SHP77 (cell line): ENCODE measurements at regions not wholly inside any gene's neighbourhood (a gene's known extent, or its start where the extent isn't known, plus 50 kb on each side); places are given as distances from the start of the nearest gene placed in this dataset.
"Not testable (repeated sequence)": the region's sequence is repeated elsewhere in the genome, so short reads cannot be mapped to it uniquely, and the experiment has no call there.

Source experiments
- DNase-seq, 2 experiments: peaks; one replicate each; lab custom pipeline; 2025; lab: John Stamatoyannopoulos, UW

DNA sequence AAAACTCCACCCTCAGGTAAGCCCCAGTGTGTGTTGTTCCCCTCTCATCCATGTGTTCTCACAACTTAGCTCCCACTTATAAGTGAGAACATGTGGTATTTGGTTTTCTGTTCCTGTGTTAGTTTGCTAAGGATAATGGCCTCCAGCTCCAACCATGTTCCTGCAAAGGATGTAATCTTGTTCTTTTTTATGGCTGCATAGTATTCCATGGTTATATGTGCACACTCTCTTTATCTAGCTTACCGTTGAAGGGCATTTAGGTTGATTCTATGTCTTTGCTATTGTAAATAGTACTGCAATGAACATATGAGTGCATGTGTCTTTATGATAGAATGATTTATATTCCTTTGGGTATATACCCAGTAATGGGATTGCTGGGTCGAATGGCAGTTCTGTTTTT lies 124.4 kb upstream of the RANBP3L start:
- not testable (repeated sequence) for DNase-seq

DNA sequence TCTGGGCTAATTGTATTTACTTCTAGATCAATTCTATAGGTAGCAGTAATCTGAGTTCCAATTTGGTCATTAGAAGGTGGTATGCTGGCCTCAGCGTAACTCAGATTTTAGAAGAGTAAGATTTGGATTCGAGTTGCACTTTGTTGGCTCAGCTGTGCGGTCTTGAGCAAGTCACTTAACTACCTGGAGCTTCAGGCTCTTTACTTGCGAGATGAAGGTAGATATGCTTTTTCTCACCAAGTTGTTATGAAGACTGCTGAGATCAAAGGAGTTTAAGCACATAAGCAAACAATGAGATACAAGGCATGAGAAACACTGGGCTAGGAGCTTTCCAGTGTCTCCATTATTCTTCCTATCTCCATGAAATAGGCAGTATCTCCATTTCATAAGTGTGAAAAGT lies 133.8 kb upstream of the RANBP3L start:
- DNase-seq: no peak

- no peak for DNase-seq
Observed at GRCh38 chr5:36436306-36436705, 134.6 kb upstream of the RANBP3L start.

GRCh38 chr5:36438765-36439561 lies 137.3 kb upstream of the RANBP3L start:
- DNase-seq: peak in 1 of 2 experiments; percentile 19

- no peak for DNase-seq
Observed at GRCh38 chr5:36440300-36440699, 138.6 kb upstream of the RANBP3L start.

DNA sequence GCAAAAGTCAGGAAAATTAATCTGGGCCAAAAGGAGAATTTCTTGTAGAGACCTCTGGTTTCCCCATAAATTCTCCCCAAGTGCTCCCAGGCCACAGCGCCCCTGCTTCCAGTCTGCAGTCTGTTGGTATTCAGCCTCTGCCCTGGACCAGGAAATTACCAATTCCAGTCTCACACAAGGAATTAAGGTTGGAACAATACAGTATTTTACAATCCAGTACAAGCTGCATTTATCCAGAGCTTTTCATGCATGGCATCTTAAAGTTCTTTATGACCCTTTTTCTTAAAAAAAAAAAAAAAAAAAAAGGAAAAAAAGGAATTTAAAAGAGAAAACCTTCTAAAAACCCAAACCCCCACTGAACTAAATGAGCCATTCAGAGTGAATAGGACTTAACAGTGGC lies 139.6 kb upstream of the RANBP3L start:
- DNase-seq: no peak

DNA sequence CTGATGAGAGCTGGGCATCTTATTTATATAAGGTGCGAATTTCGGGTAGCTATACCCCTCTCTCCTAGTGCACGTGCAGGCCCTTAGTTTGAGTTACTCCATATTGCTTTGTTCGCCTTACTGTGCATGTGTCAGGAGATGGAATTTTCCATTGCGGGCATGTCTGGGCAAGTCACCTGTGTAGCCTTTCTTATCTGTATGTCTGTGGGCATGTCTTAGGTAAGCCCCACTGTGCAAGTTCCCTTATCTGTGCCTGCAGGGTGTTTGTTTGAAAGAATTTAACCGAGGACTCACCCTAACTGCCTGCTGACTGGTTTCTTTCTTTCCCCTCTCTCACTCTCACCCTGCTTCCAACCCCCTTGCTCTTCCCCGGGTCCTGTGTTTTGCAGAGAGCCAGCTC lies 140.7 kb upstream of the RANBP3L start:
- no peak for DNase-seq

- no peak for DNase-seq
Observed at GRCh38 chr5:36442796-36443195, 141.1 kb upstream of the RANBP3L start.

DNA sequence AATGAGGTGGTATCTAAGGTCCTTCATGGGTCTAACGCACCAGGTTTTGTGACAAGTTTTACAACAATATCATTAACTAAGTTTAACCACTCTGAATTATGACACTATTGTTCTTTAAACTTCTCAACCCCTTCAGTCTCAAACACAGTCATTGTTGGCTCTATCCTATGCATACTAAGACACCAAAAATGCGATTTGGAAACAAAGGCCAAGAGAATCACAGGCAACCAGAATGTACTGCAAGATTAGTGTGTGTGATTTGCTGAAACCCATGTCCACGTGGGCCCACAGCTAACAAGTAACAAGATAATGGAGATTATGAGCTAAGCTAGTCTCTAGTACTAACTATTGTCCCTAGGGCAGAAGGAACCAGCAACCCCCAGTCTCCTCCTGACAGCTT lies 142.2 kb upstream of the RANBP3L start:
- no peak for DNase-seq

DNA sequence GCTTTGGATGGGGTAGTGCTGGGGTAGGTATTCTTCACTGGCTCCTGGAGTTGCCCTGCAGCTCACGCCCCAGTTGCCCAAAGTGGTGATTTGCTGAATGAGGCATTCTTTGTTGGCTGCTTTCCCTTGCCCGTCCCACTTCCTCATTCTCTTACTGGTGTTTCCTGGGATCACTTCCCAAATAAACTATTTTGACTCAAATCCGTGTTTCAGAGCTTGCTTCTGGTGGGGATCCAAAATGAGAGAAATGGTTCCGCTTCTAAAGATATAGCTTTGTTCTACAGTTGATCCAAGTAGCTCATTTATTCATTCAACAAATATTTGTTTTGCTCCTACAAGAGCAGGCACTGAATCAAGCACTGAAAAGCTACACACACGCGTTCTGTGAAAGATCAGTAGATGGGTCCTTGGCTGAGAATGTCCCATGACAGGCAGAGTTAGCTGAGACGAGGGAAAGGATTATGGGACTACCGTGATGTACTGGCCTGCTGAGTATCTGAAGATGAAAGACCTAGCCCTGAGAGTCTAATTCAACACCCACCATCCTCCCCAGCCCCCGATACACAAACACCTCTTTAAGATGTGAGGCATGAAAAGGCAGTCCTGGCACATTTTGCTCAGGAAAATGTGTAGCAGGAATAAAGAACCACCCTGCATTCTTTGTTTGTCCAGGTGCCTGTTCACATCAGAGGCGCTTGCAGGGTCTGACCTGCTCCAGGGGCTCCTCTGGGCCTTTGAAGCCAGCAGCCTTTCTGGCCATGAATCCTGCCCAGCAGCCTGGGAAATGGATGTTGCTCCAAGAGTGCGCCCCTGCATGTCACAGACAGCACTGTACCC lies 143.1 kb upstream of the RANBP3L start:
- DNase-seq: no peak

GRCh38 chr5:36447776-36448175 lies 146.1 kb upstream of the RANBP3L start:
- DNase-seq: no peak

GRCh38 chr5:36450229-36451014 lies 148.7 kb upstream of the RANBP3L start:
- DNase-seq: no peak

- no peak for DNase-seq
Observed at GRCh38 chr5:36452424-36453006, 150.8 kb upstream of the RANBP3L start.

DNA sequence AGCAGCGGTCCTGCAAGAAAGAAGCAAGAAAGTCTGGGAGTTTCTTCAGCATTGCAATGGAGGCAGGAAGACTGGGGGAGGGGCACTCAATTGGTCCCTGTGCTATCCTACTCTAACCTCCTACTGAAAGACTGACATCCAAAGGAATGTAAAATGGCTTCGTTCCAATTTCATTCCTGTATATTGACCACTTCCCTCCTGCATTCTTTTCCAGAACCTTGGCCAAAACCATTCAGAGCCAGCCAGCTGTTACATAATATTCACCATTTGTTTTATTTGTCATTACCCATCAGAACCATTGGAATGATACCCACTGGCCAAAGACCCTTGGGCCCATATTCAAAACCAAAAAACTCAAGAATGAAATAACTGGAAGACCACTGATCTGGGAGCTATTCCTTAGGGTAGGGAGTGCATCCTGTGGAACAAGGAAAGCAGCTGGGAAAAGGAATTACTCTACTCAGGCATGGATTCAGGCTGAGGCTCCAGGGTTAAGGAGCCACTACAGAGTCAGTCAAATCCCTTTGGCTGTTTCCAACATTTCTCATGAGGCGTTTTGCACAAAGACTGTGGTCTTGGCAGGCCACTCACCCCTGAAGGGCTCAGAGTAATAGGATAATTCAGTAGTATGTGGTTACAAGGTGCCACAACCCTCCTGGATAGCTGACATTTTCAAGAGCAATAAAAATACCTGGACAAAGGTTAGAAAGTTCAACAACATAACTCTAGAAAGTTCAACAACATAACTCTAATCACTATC lies 148.7 kb upstream of the SLC1A3 start:
- DNase-seq: no peak

DNA sequence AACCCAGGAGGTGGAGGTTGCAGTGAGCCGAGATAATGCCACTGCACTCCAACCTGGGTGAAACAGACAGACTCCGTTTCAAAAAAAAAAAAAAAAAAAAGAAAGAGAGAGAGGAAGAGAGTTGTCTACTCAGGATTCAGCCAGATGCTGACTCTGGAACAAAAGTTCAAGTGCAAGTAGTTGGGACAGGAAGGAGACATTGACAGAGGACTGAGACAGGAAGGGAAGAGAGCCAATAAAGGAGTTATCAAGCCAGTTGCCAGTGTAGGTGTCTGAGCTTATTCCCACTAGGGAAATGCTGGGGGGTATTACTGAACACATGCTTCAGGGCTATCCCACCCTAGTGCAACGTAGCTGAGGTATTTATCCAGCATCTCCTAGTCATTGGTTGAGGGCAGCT lies 147.7 kb upstream of the SLC1A3 start:
- no peak for DNase-seq

- no peak for DNase-seq
Observed at GRCh38 chr5:36459176-36460135, 146.9 kb upstream of the SLC1A3 start.

DNA sequence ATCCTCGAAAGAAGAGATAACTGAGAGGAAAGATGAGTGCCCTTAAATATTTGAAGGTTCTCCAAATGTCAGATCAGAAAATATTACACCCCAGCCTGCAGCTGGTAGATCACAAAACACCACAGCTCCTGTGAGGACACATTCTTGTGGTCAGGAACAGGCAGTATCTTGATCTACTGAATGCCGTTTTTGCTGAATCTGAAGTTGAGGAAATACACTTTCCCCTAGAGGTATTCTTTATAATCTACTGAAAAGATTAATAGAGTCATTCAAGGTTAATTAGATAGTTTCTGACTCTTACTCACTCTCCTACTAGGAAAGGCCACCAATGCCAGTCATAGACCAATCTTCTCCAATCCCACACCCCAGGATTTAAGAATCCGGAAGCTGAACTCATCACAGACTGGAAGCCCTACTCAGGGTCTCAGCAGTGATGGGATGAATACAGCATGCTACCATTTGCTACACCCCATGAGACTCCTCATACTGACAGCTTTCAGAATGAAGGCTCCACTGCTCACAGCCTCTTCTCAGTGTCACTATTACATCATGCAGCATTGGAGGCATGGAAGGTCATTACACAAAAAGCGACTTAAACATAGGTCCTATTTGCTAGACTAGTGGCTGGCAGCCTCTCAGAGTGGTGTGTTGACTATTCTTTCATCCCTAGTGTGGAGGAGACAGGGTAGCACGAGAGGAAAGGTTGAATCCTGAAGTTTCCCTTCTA lies 143.9 kb upstream of the SLC1A3 start:
- DNase-seq: no peak

DNA sequence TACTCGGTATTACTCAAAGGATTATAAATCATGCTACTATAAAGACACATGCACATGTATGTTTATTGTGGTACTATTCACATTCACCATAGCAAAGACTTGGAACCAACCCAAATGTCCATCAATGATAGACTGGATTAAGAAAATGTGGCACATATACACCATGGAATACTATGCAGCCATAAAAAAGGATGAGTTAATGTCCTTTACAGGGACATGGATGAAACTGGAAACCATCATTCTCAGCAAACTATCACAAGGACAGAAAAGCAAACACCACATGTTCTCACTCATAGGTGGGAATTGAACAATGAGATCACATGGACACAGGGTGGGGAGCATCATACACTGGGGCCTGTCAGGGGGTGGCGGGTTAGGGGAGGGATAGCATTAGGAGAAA lies 130.5 kb upstream of the SLC1A3 start:
- DNase-seq: not testable (repeated sequence)

DNA sequence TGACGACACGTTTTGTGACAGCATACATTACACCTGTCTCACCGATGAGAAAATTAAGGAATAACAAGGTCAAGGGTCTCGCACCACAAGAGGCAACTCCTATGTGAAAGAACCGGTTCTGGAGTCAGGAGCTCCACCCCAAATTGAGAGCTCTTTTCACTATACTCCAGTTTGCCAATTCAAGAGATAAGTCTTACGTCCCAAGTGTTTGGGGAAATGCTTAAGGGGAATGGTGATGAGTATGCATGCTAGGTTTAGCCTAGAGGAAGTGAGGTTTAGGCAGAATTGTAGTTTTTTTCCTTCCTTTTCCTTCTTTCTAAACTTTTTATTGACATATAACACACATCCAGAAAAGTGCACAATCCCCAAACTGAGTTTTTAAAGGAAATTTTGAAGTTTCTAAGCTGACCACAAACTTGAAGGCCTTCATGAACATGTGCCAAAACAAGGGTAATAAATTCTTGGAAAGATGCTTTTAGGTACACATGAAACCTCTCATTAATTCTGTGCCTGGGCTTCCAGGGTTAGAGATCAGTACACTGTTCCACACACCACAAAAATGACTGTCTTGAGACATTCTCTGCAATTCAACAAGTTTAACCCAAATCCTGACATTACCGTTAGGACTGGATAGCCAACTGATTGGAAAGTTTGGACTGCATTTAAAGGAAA lies 127.6 kb upstream of the SLC1A3 start:
- DNase-seq: no peak
